T-cell (primary cell): ENCODE measurements at regions not wholly inside any gene's neighbourhood (a gene's known extent, or its start where the extent isn't known, plus 50 kb on each side); places are given as distances from the start of the nearest gene placed in this dataset.

ENCODE experiments used
- ATAC-seq, 4 experiments: fragments of 200-7000 bp in 3 of 4; fragments of 150-1000 bp in 1 of 4; cut with Tn5 transposase; replicated peaks in 1 of 4; 1 replicate in 3 of 4; 2 replicates in 1 of 4; pipeline ENCODE4 v1.10.0; 2021; ENCODE audit warnings: moderate library complexity in 3 of 4, mild to moderate bottlenecking in 2 of 4, moderate number of reproducible peaks in 1 of 4
- CTCF ChIA-PET, 2 donors: fragments of 300-600 bp; sonication (Branson Sonifier 250); formaldehyde crosslinking; loops; one replicate each; lab custom pipeline; 2022; ENCODE audit warnings: antibody characterized with exemption in 2 of 2; lab: Charles Lee
- POLR2A ChIA-PET, 2 donors: fragments of 300-600 bp; sonication (Branson Sonifier 250); formaldehyde crosslinking; loops; one replicate each; lab custom pipeline; 2022; ENCODE audit warnings: antibody characterized with exemption in 2 of 2; lab: Charles Lee
- DNase-seq, 35 experiments: peaks; one replicate each; pipeline versions ENCODE4 v3.0.0 to v3.0.0-alpha.2; 2013 to 2023
- H3K27ac ChIP-seq: one replicate; pipeline ENCODE4 v1.5.1; 2013; ENCODE audit warnings: low read length
- H3K27me3 ChIP-seq, 2 experiments: replicated peaks in 1 of 2; 1 replicate in 1 of 2; 2 replicates in 1 of 2; pipeline versions ENCODE4 v1.6.1 to v1.7.0; 2013; ENCODE audit warnings: low read length in 1 of 2, mixed read lengths in 1 of 2; ENCODE audit not compliant: control insufficient read depth in 2 of 2, insufficient read depth in 2 of 2; ENCODE audit errors: extremely low read depth in 1 of 2
- H3K36me3 ChIP-seq, 2 donors: 1 replicate in 1 of 2; 2 replicates in 1 of 2; pipeline versions ENCODE4 v1.6.1 to v1.7.0; 2013; ENCODE audit warnings: low read length in 1 of 2; ENCODE audit not compliant: control insufficient read depth in 2 of 2, insufficient read depth in 1 of 2; ENCODE audit errors: extremely low read depth in 1 of 2
- H3K4me1 ChIP-seq, 2 experiments: 1 replicate in 1 of 2; 2 replicates in 1 of 2; pipeline versions ENCODE4 v1.6.1 to v1.7.0; 2013; ENCODE audit warnings: low read length in 2 of 2, mixed read lengths in 1 of 2; ENCODE audit not compliant: insufficient read depth in 2 of 2, control insufficient read depth in 1 of 2; ENCODE audit errors: extremely low read depth in 1 of 2
- H3K4me3 ChIP-seq, 2 donors: 1 replicate in 1 of 2; 2 replicates in 1 of 2; pipeline versions ENCODE4 v1.5.1 to v1.7.0; 2013; ENCODE audit warnings: mild to moderate bottlenecking in 2 of 2, low read length in 1 of 2, moderate library complexity in 1 of 2; ENCODE audit not compliant: control insufficient read depth in 1 of 2; ENCODE audit errors: extremely low read depth in 1 of 2
- H3K9me3 ChIP-seq: 2 replicates; pipeline ENCODE4 v1.7.0; 2013
- H3K27ac Mint-ChIP-seq, 2 donors: one replicate each; pipeline ENCODE4 v1.8.0; 2020 to 2021; ENCODE audit warnings: mild to moderate bottlenecking in 2 of 2, mixed read lengths in 2 of 2
- H3K27me3 Mint-ChIP-seq, 2 donors: one replicate each; pipeline ENCODE4 v1.8.0; 2021 to 2022; ENCODE audit warnings: mixed read lengths in 2 of 2
- H3K36me3 Mint-ChIP-seq: one replicate; pipeline ENCODE4 v1.8.0; 2021; ENCODE audit warnings: mixed read lengths
- H3K4me1 Mint-ChIP-seq, 3 donors: one replicate each; pipeline ENCODE4 v1.8.0; 2020 to 2022; ENCODE audit warnings: mixed read lengths in 3 of 3, mild to moderate bottlenecking in 1 of 3
- H3K4me3 Mint-ChIP-seq, 3 donors: one replicate each; pipeline ENCODE4 v1.8.0; 2020 to 2022; ENCODE audit warnings: mild to moderate bottlenecking in 3 of 3, mixed read lengths in 3 of 3, moderate library complexity in 3 of 3
- H3K9me3 Mint-ChIP-seq, 3 donors: one replicate each; pipeline ENCODE4 v1.8.0; 2020 to 2022; ENCODE audit warnings: mixed read lengths in 3 of 3
- WGBS: methylation state at CpG from one replicate; pipeline ENCODE4 v1.1.5; 2013; ENCODE audit warnings: missing lambda C conversion rate; ENCODE audit not compliant: insufficient coverage; 5-methylcytosine and 5-hydroxymethylcytosine counted together

GRCh38 chr6:81480139-81480538 lies 272.3 kb downstream of the TENT5A start:
- no peak overlapping the region for H3K4me3 ChIP-seq
- DNase-seq, result no peak
- ATAC-seq, result no peak
- H3K4me1 ChIP-seq, result no peaks in the 10 kb centered on the region
- ChIA-PET CTCF (no interaction called here), POLR2A (no interaction called here)
- no peaks in the 10 kb centered on the region for H3K36me3 Mint-ChIP-seq
- no peak overlapping the region for H3K4me3 Mint-ChIP-seq
- H3K27me3 Mint-ChIP-seq, result no peaks in the 10 kb centered on the region
- H3K27me3 ChIP-seq, result no peaks in the 10 kb centered on the region
- no peaks in the 10 kb centered on the region for H3K4me1 Mint-ChIP-seq
- peaks cover 0 to 5% (median 0%) of the 10 kb centered on the region in 3 donors for H3K9me3 Mint-ChIP-seq
- no peak overlapping the region for H3K27ac ChIP-seq
- H3K36me3 ChIP-seq, result no peaks in the 10 kb centered on the region
- H3K27ac Mint-ChIP-seq, result no peak overlapping the region
- H3K9me3 ChIP-seq, result no peaks in the 10 kb centered on the region

GRCh38 chr6:81476881-81477280 lies 275.6 kb downstream of the TENT5A start:
- Histone ChIP-seq H3K9me3 (no peaks in the 10 kb centered on the region), H3K4me1 (no peaks in the 10 kb centered on the region), H3K36me3 (no peaks in the 10 kb centered on the region), H3K27me3 (no peaks in the 10 kb centered on the region), H3K4me3 (no peak overlapping the region), H3K27ac (no peak overlapping the region)
- CTCF ChIA-PET, result no interaction called here
- H3K9me3 Mint-ChIP-seq, result peaks cover 0 to 5% (median 0%) of the 10 kb centered on the region in 3 donors
- H3K27ac Mint-ChIP-seq, result no peak overlapping the region
- POLR2A ChIA-PET, result no interaction called here
- H3K27me3 Mint-ChIP-seq, result no peaks in the 10 kb centered on the region
- H3K4me1 Mint-ChIP-seq, result no peaks in the 10 kb centered on the region
- no peaks in the 10 kb centered on the region for H3K36me3 Mint-ChIP-seq
- H3K4me3 Mint-ChIP-seq, result no peak overlapping the region
- ATAC-seq, result no peak
- no peak for DNase-seq

DNA sequence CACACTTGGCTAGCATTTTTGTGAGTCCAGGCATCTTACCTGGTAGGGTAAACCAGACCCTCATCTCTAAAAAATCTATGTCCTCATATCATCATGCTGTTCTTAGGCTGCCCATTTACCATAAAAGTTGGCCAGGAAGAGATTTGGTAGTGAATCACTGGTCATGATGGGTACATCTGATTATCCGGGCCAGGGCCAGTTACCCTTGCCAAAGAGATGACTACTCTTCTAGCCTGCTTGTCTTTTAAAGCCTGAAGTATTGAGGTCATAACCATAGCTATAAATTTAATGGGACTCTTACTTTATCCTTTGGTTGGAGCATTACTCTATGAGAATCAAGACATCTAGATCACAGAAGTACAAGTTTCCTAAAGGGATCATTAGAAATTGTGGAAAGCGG lies 276.8 kb downstream of the TENT5A start:
- H3K4me1 ChIP-seq, result no peaks in the 10 kb centered on the region
- Mint-ChIP-seq H3K9me3 (peaks cover 0 to 5% (median 0%) of the 10 kb centered on the region in 3 donors), H3K4me3 (no peak overlapping the region), H3K27me3 (no peaks in the 10 kb centered on the region), H3K4me1 (no peaks in the 10 kb centered on the region), H3K27ac (no peak overlapping the region), H3K36me3 (no peaks in the 10 kb centered on the region)
- ChIA-PET POLR2A (no interaction called here), CTCF (no interaction called here)
- no peaks in the 10 kb centered on the region for H3K27me3 ChIP-seq
- H3K27ac ChIP-seq, result no peak overlapping the region
- WGBS, result no CpG with 5 or more reads among the region's 2 CpGs
- H3K4me3 ChIP-seq, result no peak overlapping the region
- no peaks in the 10 kb centered on the region for H3K36me3 ChIP-seq
- no peak for DNase-seq
- no peaks in the 10 kb centered on the region for H3K9me3 ChIP-seq
- ATAC-seq, result no peak

DNA sequence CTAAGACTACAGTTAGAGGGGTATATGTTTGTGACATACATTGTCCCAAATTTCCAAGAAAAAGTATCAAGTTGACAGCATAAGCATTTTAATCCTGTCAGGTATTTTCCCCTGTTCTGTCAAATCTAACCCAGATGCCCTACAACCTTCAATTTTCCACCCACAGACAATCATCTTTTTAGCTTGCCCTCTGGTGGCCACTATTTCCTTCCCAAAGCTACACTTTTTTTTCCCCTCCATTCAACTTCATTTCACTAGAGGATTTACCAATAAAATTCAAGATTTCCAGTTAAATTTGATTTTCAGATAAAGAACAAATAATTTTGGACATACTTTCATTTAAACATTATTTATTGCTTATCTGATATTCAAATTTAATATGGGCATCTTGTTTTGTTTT lies 286.6 kb downstream of the TENT5A start:
- Mint-ChIP-seq H3K9me3 (peaks cover 0 to 10% (median 0%) of the 10 kb centered on the region in 3 donors), H3K36me3 (no peaks in the 10 kb centered on the region), H3K4me1 (no peaks in the 10 kb centered on the region), H3K4me3 (no peak overlapping the region), H3K27me3 (no peaks in the 10 kb centered on the region), H3K27ac (no peak overlapping the region)
- no peaks in the 10 kb centered on the region for H3K4me1 ChIP-seq
- CTCF ChIA-PET, result no interaction called here
- no peaks in the 10 kb centered on the region for H3K27me3 ChIP-seq
- no peak overlapping the region for H3K27ac ChIP-seq
- POLR2A ChIA-PET, result no interaction called here
- no peaks in the 10 kb centered on the region for H3K36me3 ChIP-seq
- no peaks in the 10 kb centered on the region for H3K9me3 ChIP-seq
- no peak overlapping the region for H3K4me3 ChIP-seq
- ATAC-seq (no peak), DNase-seq (no peak)

DNA sequence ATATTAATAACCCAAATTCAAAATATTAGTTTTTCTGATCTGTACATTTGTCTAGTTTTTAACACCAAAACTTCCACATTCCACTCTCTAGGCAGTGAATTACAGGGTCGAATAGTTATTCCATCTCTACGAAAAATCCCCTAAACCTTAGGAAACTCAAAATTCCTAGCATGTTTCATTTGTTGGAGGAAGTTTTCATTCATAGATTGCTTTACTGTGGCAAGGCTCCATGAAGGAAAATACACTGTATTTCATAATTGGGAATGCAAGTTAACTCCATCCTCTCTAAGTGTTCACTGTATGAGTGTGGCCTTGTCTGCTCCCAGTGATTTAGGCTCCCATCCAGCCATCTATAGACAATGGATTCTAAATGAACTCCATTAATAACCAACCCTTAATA lies 296.1 kb downstream of the TENT5A start:
- no peak for ATAC-seq
- Histone ChIP-seq H3K27me3 (no peaks in the 10 kb centered on the region), H3K36me3 (no peaks in the 10 kb centered on the region), H3K9me3 (no peaks in the 10 kb centered on the region), H3K27ac (no peak overlapping the region), H3K4me3 (no peak overlapping the region), H3K4me1 (no peaks in the 10 kb centered on the region)
- POLR2A ChIA-PET, result no interaction called here
- CTCF ChIA-PET, result no interaction called here
- no CpG with 5 or more reads among the region's 2 CpGs for WGBS
- Mint-ChIP-seq H3K27me3 (no peaks in the 10 kb centered on the region), H3K36me3 (no peaks in the 10 kb centered on the region), H3K4me3 (no peak overlapping the region), H3K4me1 (no peaks in the 10 kb centered on the region), H3K9me3 (peaks cover 0 to 5% (median 3%) of the 10 kb centered on the region in 3 donors), H3K27ac (no peak overlapping the region)
- DNase-seq, result no peak

GRCh38 chr6:81455641-81456040 lies 296.8 kb downstream of the TENT5A start:
- Histone ChIP-seq H3K4me1 (no peaks in the 10 kb centered on the region), H3K27ac (no peak overlapping the region), H3K36me3 (no peaks in the 10 kb centered on the region), H3K4me3 (no peak overlapping the region), H3K9me3 (no peaks in the 10 kb centered on the region), H3K27me3 (no peaks in the 10 kb centered on the region)
- DNase-seq, result no peak
- H3K9me3 Mint-ChIP-seq, result peaks cover 0 to 5% (median 3%) of the 10 kb centered on the region in 3 donors
- WGBS, result 78% methylated on average over 1 of the region's 1 CpG
- H3K36me3 Mint-ChIP-seq, result no peaks in the 10 kb centered on the region
- no peak overlapping the region for H3K4me3 Mint-ChIP-seq
- H3K27ac Mint-ChIP-seq, result no peak overlapping the region
- no peaks in the 10 kb centered on the region for H3K27me3 Mint-ChIP-seq
- no peak for ATAC-seq
- CTCF ChIA-PET, result no interaction called here
- no peaks in the 10 kb centered on the region for H3K4me1 Mint-ChIP-seq
- POLR2A ChIA-PET, result no interaction called here

GRCh38 chr6:81451787-81452186 lies 300.7 kb downstream of the TENT5A start:
- Mint-ChIP-seq H3K4me1 (no peaks in the 10 kb centered on the region), H3K27me3 (no peaks in the 10 kb centered on the region), H3K36me3 (no peaks in the 10 kb centered on the region), H3K9me3 (peaks cover 0 to 5% (median 0%) of the 10 kb centered on the region in 3 donors), H3K4me3 (no peak overlapping the region), H3K27ac (no peak overlapping the region)
- H3K4me3 ChIP-seq, result no peak overlapping the region
- ChIA-PET POLR2A (interaction anchor here in 1 of 2 donors (0.6 kb wide), 1 partner anchor 22 kb away, joined by 3 read pairs; no protein-coding TSS in a partner anchor), CTCF (no interaction called here)
- no peaks in the 10 kb centered on the region for H3K27me3 ChIP-seq
- no peaks in the 10 kb centered on the region for H3K4me1 ChIP-seq
- ATAC-seq (no peak), DNase-seq (no peak)
- H3K27ac ChIP-seq, result no peak overlapping the region
- no peaks in the 10 kb centered on the region for H3K9me3 ChIP-seq
- no peaks in the 10 kb centered on the region for H3K36me3 ChIP-seq
- whole genome bisulfite sequencing, result 69% methylated on average over 2 of the region's 2 CpGs
